ENCODE measurements at regions not wholly inside any gene's neighbourhood (a gene's known extent, or its start where the extent isn't known, plus 50 kb on each side); places are given as distances from the start of the nearest gene placed in this dataset.

DNA sequence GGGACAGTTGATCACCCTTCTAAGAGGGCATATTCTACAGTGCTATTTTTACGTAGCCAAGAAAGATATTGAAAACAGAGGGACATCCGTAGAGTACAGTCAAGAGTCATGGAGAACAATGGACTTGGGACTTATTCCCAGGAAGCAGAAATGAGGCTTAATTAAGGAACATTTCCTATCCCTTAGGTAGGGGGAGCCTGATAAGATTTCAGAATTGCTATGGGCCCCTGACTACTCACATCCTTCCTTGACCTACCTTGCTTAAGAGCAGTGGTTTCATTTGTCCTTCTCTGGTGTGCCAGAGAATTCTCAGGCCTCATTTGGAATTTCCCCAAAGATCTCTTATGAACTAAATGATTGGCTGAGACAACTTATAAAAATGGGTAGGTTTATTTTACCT, 189.5 kb upstream of the DTNBP1 start:
- in situ Hi-C loops (cut with HindIII; ENCODE audit: low sequenced_read_pairs): no loop called here

DNA sequence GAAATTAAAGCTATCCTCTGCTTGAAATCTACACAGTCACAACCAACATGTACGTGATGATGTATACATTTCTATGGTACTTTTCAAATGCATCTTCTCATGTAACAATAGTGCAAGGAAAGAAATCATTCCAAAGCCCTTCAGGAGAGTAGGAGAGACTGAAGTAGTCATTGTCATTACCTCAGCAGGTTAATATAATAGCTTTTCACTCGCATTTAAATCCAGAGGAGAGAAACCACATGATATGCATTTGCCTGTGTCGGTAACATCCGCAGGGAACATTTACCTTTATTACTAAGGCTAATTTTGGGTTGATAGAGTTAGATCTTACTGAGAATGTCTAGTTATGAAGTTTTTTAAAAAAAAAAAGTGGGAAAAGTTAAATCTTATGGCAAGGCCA, 186.6 kb upstream of the DTNBP1 start:
- in situ Hi-C loops (cut with HindIII; ENCODE audit: low sequenced_read_pairs): no loop called here

GRCh38 chr6:15845492-15845891, 182.7 kb upstream of the DTNBP1 start:
- in situ Hi-C loops (cut with HindIII; ENCODE audit: low sequenced_read_pairs): no loop called here

DNA sequence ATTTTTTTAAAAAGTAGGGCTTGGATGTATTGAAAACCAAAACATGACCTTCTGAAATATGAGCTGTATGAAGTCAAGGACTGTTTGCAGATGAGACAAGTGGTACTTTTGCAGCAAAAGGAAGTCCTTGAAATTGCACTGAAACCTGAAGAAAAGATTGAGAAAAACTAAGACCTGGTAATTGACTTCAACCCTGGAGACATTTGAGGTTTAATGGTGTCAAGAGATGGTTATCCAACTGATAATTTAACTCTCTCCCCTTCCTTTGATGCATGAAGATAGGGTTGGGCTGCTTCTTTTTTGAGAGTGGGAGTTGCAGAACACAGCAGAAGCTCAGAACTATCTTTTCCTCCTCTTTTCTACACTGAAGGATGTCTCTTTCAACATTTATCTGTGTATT, 180.9 kb upstream of the DTNBP1 start:
- in situ Hi-C loops (cut with HindIII; ENCODE audit: low sequenced_read_pairs): no loop called here

DNA sequence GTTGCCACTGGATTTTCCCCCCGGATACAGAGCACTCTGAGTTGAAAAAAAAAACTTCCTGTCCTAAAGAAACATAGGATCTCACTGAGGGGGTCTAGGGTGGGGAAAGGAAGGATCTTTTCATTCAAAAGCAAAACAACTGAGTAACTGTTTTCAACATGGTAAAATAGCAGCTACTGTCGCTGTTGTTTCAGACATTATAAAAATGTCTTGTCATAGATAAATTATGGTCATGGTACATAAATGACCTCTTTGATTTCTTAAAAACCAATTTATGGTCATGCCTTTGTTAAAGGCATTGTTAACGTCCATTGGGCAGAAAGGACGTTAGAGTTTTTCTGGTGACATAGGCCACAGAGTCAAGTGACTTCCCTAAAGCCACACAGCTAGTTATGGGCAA, 180.4 kb upstream of the DTNBP1 start:
- in situ Hi-C loops (cut with HindIII; ENCODE audit: low sequenced_read_pairs): no loop called here

DNA sequence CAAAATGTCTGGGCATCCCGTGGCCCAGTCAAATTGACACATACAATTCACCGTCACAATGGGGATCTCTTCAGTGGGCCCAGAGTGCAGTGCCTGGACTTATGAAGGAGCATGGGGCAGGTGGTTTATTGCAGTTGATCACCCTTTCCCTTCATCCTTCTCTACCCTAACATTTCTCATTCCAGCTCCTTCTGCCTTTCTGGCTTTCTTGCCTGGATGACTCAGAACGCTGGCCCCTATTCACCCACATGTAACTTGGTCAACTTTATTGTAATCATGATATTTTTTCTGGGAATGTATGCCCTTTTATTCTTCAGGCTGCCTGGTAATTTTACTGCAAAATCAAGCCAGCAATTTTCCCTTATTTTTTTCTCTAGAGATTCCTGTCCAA, 179.9 kb upstream of the DTNBP1 start:
- in situ Hi-C loops (cut with HindIII; ENCODE audit: low sequenced_read_pairs): no loop called here

- in situ Hi-C loops (cut with HindIII; ENCODE audit: low sequenced_read_pairs): no loop called here
These were observed 179.3 kb upstream of the DTNBP1 start for GRCh38 chr6:15841937-15842726.

GRCh38 chr6:15839969-15840541, 177.2 kb upstream of the DTNBP1 start:
- in situ Hi-C loops (cut with HindIII; ENCODE audit: low sequenced_read_pairs): no loop called here

- in situ Hi-C loops (cut with HindIII; ENCODE audit: low sequenced_read_pairs): no loop called here
These were observed 174.4 kb upstream of the DTNBP1 start for GRCh38 chr6:15837205-15837604.

GRCh38 chr6:15832841-15833240, 170.0 kb upstream of the DTNBP1 start:
- in situ Hi-C loops (cut with HindIII; ENCODE audit: low sequenced_read_pairs): no loop called here

DNA sequence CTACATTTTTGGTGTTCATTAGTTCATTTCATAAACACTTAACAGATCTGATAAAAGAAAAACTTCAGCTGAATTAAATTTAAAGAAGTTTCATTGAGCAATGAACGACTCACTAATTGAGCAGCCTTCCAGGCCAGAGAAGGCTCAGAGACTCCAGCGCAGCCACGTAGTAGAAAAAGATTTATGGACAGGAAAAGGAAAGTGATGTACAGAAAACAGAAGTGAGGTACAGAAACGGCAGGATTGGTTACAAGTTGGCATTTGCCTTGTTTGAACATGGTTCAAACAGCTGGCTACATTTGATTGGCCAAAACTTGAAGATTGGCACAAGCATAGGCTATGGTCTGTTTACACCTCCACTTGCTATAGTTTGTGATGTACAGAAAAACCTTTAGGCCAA, 166.3 kb upstream of the DTNBP1 start:
- in situ Hi-C loops (cut with HindIII; ENCODE audit: low sequenced_read_pairs): no loop called here

- in situ Hi-C loops (cut with HindIII; ENCODE audit: low sequenced_read_pairs): no loop called here
These were observed 164.8 kb upstream of the DTNBP1 start for GRCh38 chr6:15827496-15828255.

GRCh38 chr6:15826814-15827318, 164.0 kb upstream of the DTNBP1 start:
- in situ Hi-C loops (cut with HindIII; ENCODE audit: low sequenced_read_pairs): no loop called here

GRCh38 chr6:15825332-15825930, 162.6 kb upstream of the DTNBP1 start:
- in situ Hi-C loops (cut with HindIII; ENCODE audit: low sequenced_read_pairs): no loop called here

- in situ Hi-C loops (cut with HindIII; ENCODE audit: low sequenced_read_pairs): no loop called here
These were observed 162.0 kb upstream of the DTNBP1 start for GRCh38 chr6:15824811-15825210.

DNA sequence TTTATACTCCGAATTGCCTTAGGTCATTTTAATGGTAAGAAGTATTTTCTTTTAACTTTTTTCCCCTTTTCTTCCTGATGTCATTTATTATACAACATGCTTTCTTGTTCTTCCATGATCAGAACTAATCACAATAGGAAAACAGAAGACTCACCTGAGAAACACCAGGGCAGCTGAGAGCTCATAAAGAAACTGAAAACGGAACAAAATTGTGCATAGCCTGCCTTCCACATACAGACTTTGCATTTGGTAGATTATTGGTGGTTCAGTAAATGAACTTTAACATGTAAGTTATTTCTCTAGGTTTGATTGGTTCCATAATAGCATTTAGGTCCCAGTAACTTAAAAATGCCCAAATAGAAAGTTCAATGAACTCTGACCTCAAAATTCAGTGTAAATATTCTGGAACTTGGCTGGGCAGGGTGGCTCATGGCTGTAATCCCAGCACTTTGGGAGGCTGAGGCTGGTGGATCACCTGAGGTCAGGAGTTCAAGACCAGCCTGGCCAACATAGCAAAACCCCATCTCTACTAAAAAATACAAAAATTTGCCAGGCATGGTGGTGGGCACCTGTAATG, 161.1 kb upstream of the DTNBP1 start:
- in situ Hi-C loops (cut with HindIII; ENCODE audit: low sequenced_read_pairs): no loop called here

- in situ Hi-C loops (cut with HindIII; ENCODE audit: low sequenced_read_pairs): no loop called here
These were observed 160.0 kb upstream of the DTNBP1 start for GRCh38 chr6:15822835-15823234.

DNA sequence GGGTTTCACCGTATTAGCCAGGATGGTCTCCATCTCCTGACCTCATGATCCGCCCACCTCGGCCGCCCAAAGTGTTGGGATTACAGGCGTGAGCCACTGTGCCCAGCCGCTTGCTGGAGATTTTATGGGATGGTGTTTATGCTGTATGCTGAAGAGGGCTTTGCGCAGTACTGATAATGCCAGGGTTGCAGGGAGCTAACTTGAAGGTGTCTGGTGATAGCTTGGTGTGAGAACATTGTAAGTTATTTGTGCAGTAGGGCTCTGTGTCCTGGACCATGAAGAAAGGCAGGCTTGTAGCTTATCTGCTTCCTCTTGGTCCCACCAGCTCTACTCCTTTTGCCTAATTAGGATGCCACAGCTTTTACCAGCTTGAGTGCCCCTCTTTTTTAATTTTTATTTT, 157.0 kb upstream of the DTNBP1 start:
- in situ Hi-C loops (cut with HindIII; ENCODE audit: low sequenced_read_pairs): no loop called here

DNA sequence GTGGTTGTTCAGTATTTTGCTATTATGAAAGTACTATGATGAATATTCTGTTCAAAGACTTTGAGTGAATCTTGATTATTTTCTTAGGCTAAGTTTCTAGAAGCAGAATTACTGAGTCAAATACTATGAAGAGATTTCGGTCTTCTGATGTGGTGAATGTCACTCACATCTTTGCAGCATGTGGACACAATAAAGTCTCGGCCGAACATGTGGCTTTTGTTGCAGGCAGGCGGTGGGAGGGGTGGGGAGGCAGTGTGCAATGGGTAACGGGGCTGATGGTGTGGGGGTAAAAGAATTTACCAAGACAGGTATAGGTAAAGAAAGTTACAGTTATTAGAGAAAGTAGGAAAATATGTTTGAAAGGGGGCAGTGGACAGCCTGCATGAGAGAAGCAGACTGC, 156.4 kb upstream of the DTNBP1 start:
- in situ Hi-C loops (cut with HindIII; ENCODE audit: low sequenced_read_pairs): no loop called here

DNA sequence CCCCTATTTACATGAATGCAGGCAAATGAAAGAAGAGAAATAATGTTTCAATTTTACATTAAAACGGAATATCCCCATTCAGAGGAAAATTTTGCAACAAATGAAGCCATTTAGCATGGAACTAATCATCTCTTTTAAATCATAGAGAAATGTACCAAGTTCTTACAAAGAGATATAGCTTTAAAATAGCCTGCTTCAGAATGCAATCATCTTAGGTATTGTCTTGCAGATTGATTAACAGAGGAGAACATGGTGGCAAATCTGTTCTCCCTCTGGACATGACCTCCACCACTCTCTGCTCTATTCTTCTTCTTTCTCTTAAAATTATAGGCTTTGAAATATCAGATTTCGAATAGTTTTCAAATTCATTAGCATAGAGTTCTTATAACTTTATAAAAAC, 155.7 kb upstream of the DTNBP1 start:
- in situ Hi-C loops (cut with HindIII; ENCODE audit: low sequenced_read_pairs): no loop called here

DNA sequence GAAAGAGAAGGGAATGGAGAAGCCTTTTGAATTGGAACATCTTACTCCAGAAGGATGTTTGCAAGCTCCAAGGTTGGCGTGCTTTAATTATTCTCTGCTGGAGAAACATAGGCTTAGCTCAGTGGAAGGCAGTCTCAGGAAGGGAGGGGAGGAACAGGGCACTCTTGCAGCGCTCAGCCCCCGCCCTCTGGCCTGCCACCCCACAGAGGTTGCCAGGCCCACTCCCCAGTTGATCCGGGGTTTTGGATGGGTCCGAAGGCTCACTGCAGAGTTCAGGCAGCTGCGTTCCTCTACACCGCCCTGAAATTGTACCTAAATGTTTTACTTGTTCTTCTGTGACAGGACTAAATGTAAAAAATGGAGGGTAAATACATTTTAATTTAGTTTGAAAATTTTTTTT, 155.2 kb upstream of the DTNBP1 start:
- in situ Hi-C loops (cut with HindIII; ENCODE audit: low sequenced_read_pairs): no loop called here
